Calu3 (cell line): ENCODE measurements at regions not wholly inside any gene's neighbourhood (a gene's known extent, or its start where the extent isn't known, plus 50 kb on each side); places are given as distances from the start of the nearest gene placed in this dataset.
A peak's percentile ranks its signal among the peaks of the same experiment; 100 is the strongest.

Experiments
- BruUV-seq: library from RNA; stranded (reverse); fragments of 400-500 nt; replicated peaks from 2 replicates; lab custom pipeline; 2021; lab: Mats Ljungman, UMichigan
- CTCF ChIA-PET: fragments of 300-600 bp; sonication (Branson Sonifier 250); formaldehyde crosslinking; loops from one replicate; lab custom pipeline; 2022; ENCODE audit warnings: antibody characterized with exemption; lab: Charles Lee
- DNase-seq: peaks from one replicate; pipeline ENCODE4 v3.0.0; 2022
- H3K27ac Mint-ChIP-seq: one replicate; pipeline ENCODE4 v1.8.0; 2022; ENCODE audit warnings: mixed read lengths; ENCODE audit not compliant: unreplicated experiment
- H3K27me3 Mint-ChIP-seq: one replicate; pipeline ENCODE4 v1.8.0; 2022; ENCODE audit warnings: mixed read lengths; ENCODE audit not compliant: unreplicated experiment
- H3K36me3 Mint-ChIP-seq: one replicate; pipeline ENCODE4 v1.8.0; 2022; ENCODE audit warnings: mild to moderate bottlenecking, moderate library complexity, mixed read lengths; ENCODE audit not compliant: insufficient read depth, unreplicated experiment
- H3K4me1 Mint-ChIP-seq: one replicate; pipeline ENCODE4 v1.8.0; 2022; ENCODE audit warnings: mild to moderate bottlenecking, low read depth, mixed read lengths; ENCODE audit not compliant: unreplicated experiment
- H3K4me3 Mint-ChIP-seq: one replicate; pipeline ENCODE4 v1.8.0; 2022; ENCODE audit warnings: mild to moderate bottlenecking, low read depth, moderate library complexity, mixed read lengths; ENCODE audit not compliant: unreplicated experiment
- H3K9me3 Mint-ChIP-seq: one replicate; pipeline ENCODE4 v1.8.0; 2022; ENCODE audit warnings: low read depth, mixed read lengths; ENCODE audit not compliant: unreplicated experiment
- intact Hi-C: fragments of 100-400 bp; cut with micrococcal nuclease; formaldehyde crosslinking; loops from one replicate; pipeline ENCODE4 v1.10.0; 2022; ENCODE audit not compliant: unreplicated experiment
- TF ChIP-seq, protein P1 (sequence below): fragments of 200-600 bp; IDR thresholded peaks from one replicate; pipeline ENCODE4 v1.8.0; 2022; ENCODE audit warnings: antibody characterized with exemption; ENCODE audit not compliant: unreplicated experiment

DNA sequence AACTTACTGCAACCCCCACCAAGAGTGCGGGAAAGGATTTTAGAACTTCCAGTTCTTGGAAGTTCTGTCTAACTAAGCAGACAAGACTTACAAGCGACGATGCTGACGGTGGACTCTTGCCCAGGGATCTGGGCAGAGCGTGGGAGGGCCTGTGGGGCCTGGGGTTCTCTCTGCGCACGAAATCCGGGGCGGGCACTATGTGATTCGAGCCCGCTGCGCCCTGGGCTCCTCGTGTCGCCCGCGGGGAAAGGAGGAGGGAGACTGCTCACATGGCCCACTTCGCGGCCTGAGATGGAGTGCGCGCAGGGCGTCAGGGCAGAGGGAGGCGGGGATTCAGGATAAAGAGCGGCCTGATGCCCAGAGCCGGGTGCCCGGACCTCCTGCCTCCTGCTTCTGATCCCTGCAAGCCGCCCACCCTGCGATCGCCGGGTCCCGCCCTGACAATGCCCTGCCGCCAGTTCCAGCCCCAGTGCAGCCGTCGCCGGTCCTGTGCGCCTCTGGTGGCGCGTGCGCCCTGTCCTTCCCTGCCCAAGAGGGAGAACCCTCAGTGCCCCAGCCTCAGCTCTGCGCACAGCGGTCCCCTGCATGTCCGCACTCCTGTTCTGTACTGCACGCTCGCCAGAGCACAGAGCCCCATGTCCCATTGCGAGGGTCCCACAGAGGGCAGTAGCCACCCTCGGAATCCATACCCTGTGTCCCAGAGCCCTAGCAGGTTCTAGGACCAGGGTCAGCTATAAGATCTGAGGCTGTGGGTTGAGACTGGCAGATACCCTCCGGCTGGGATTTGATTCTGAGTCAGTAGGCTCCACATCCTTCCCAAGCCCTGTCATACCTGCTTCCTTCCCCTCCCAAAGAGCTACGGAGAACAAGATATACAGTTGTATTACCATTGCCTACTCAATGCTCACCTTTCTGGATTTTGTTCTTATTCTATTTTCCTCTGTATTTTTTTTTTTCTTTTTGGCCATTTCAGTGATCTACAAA lies 99.4 kb upstream of the TMEM106B start:
- peak; percentile 69 for DNase-seq
- Mint-ChIP-seq H3K27me3 (no peaks in the 10 kb centered on the region), H3K9me3 (no peaks in the 10 kb centered on the region), H3K36me3 (peaks cover 11% of the 10 kb centered on the region), H3K27ac (peak overlapping the region; percentile 27), H3K4me1 (peaks cover 47% of the 10 kb centered on the region), H3K4me3 (peak overlapping the region; percentile 86)
- TF ChIP-seq, protein P1, sequence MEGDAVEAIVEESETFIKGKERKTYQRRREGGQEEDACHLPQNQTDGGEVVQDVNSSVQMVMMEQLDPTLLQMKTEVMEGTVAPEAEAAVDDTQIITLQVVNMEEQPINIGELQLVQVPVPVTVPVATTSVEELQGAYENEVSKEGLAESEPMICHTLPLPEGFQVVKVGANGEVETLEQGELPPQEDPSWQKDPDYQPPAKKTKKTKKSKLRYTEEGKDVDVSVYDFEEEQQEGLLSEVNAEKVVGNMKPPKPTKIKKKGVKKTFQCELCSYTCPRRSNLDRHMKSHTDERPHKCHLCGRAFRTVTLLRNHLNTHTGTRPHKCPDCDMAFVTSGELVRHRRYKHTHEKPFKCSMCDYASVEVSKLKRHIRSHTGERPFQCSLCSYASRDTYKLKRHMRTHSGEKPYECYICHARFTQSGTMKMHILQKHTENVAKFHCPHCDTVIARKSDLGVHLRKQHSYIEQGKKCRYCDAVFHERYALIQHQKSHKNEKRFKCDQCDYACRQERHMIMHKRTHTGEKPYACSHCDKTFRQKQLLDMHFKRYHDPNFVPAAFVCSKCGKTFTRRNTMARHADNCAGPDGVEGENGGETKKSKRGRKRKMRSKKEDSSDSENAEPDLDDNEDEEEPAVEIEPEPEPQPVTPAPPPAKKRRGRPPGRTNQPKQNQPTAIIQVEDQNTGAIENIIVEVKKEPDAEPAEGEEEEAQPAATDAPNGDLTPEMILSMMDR = no peak
- intact Hi-C loops = loop anchor here (2.0 to 5.0 kb wide), 2 partner anchors 99 to 131 kb away; partner anchors contain the start of gene TMEM106B
- CTCF ChIA-PET = interaction anchor here (0.6 to 1.3 kb wide), 3 partner anchors 132 to 211 kb away, joined by 3 to 6 read pairs (median 4); no protein-coding TSS in a partner anchor
- BruUV-seq = no TSS peak

DNA sequence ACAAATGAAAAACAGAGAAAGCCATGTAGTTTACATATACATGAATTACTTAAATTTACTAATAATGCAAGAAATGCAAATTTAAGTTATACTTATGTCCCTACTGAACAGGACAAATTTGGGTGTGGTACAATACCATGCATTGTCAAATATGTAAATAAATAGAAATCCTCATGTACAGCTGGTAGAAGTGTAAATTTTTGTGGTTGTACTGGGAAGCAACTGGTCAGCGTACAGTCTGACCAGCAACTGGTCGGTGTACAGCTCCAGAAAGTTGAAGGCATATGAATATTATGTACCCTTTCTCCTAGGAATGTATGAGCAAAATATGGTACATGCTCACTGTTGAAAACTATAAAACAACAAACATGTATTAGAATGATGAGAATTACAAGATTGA lies 93.9 kb upstream of the TMEM106B start:
- no TSS peak for BruUV-seq
- peaks cover 4% of the 10 kb centered on the region for H3K4me1 Mint-ChIP-seq
- no peaks in the 10 kb centered on the region for H3K36me3 Mint-ChIP-seq
- no peak for DNase-seq
- H3K27me3 Mint-ChIP-seq = no peaks in the 10 kb centered on the region
- no peak overlapping the region for H3K4me3 Mint-ChIP-seq
- intact Hi-C loops = no loop called here
- CTCF ChIA-PET = interaction anchor here (0.6 kb wide), 1 partner anchor 94 kb away, joined by 4 read pairs; the partner anchor contains the start of gene TMEM106B
- H3K27ac Mint-ChIP-seq = no peak overlapping the region
- no peaks in the 10 kb centered on the region for H3K9me3 Mint-ChIP-seq
- TF ChIP-seq, protein P1 = no peak

DNA sequence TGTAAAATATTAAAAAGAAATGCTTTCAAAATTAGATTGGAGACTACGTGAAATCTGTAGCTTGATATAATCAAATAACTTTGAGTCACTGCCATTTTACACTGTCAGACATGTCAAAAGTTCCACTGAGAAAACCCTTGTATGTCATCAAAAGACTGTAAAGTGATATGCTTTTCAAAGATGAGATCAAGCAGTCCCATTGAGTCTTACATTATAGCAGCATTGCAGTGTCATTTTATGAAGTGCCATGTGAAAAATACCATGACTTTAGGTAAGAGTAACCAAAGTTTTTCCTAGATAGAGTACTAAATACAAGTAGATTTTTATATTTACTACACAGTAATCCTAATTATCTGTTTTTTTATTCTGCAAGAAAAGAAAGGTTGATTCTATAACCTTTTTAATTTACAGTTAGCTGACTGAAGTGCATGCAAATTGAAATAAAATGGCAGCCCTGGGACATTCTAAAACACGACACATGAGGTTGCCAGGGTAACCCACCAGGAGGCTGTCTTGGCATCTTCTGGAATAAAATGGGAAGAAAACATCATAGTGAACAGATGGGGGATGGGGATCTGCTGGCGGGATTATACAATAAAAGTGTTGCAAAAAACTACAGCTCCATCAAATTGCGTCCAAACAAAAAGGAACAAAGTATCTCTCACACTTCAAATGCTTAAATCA lies 91.3 kb upstream of the TMEM106B start:
- Mint-ChIP-seq H3K4me1 (no peaks in the 10 kb centered on the region), H3K36me3 (no peaks in the 10 kb centered on the region), H3K27me3 (no peaks in the 10 kb centered on the region), H3K9me3 (no peaks in the 10 kb centered on the region), H3K4me3 (no peak overlapping the region), H3K27ac (no peak overlapping the region)
- CTCF ChIA-PET = no interaction called here
- intact Hi-C loops = no loop called here
- no peak for DNase-seq
- no TSS peak for BruUV-seq
- TF ChIP-seq, protein P1 = no peak

DNA sequence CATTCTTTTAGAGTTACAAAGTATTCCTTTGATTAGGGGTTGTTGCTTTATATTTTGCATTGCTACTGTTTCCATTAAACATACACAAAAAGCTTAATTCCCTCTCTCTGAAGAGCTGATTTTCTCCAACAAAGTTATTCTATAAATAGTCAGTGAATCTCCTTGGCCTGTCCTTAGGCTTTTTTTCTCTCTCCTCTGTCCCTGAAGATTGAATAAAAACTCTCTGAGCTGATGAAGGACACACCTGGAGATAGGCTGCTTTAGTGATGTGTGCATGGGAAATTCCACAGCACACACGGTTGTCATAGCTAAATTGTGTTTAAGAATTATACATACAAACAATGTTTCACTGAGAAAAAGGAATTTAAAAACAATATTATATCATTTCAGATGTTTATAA lies 90.5 kb upstream of the TMEM106B start:
- no peak overlapping the region for H3K27ac Mint-ChIP-seq
- intact Hi-C loops = no loop called here
- BruUV-seq = no TSS peak
- TF ChIP-seq, protein P1 = no peak
- no peaks in the 10 kb centered on the region for H3K27me3 Mint-ChIP-seq
- no peaks in the 10 kb centered on the region for H3K4me1 Mint-ChIP-seq
- no peak for DNase-seq
- CTCF ChIA-PET = no interaction called here
- no peaks in the 10 kb centered on the region for H3K9me3 Mint-ChIP-seq
- no peak overlapping the region for H3K4me3 Mint-ChIP-seq
- no peaks in the 10 kb centered on the region for H3K36me3 Mint-ChIP-seq
